ENCODE measurements at regions not wholly inside any gene's neighbourhood (a gene's known extent, or its start where the extent isn't known, plus 50 kb on each side); places are given as distances from the start of the nearest gene placed in this dataset.

DNA sequence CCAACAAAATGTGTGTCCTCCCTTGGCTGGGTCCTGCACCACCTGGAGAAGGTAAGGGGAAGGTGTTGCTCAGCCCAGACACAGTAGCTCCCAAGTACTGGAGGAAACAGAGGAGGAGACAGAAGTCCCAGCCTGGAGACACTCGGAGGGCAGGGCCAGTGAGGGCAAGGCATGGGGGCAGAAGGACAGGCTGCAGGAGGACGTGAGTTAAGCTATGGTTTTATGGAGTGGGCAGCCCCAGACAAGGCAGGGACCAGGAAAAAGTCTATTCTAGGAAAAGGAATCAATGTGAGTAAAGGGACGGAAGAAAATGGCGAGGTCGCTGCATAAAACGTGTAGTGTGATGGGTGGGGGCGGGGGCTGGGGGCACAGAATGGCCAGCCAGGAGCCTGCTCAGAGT is 210.1 kb upstream of the DIO3 start:
- no peak for DNase-seq (ENCODE audit: low read depth in 2 of 2)

DNA sequence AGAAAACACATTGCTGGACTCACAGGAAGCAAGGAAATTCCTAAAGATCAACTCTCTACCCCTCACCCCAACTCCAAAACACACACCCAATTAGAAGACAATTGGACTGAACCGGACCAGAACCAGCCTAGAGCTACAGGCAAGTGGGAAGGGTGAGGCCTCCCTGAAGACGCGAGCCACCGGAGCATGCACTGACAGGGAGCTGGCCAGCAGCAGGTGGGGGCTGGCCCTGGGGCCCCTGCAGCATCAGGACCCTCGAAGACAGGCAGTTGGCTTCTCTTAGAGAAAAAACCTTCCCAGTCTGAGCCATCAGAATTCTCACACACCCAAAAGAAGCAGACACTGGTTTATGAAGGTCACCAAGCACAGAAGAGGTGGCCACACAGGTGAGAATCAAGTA is 209.5 kb upstream of the DIO3 start:
- DNase-seq (ENCODE audit: low read depth in 2 of 2): no peak

DNA sequence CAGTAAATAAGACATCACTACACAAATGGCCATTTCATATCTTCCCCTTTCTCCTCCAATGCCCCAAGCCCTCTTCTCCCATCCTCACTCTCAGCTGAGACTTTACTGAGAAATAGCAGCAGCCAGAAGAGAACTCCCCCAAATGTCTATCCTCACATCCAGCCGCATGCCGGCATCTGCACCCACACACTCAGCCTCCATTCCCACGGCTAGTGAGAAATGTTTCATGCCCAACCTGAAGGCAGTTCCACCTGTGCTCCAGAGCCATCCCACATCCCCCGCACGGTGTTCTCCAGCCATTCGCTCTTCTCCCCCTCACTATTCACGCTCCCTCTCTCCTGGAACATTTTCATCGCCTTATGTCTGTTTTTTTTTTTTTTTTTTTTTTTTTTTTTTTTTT is 208.7 kb upstream of the DIO3 start:
- no peak for DNase-seq (ENCODE audit: low read depth in 2 of 2)

DNA sequence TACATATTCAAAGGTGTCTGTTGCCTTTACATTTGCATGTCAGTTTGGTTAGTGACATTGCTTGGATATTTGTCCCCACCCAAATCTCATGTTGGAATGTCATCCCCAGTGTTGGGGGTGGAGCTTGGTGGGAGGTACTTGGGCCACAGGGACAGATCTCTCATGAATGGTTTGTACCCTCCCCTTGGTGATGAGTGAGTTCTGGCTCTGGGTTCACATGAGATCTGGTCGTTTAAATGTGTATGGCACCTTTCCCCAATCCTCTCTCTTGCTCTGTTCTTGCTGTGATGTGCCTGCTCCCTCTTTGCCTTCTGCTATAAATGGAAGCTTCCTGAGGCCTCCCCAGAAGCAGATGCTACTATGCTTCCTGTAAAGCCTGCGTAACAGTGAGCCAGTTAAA is 207.9 kb upstream of the DIO3 start:
- DNase-seq (ENCODE audit: low read depth in 2 of 2): no peak

DNA sequence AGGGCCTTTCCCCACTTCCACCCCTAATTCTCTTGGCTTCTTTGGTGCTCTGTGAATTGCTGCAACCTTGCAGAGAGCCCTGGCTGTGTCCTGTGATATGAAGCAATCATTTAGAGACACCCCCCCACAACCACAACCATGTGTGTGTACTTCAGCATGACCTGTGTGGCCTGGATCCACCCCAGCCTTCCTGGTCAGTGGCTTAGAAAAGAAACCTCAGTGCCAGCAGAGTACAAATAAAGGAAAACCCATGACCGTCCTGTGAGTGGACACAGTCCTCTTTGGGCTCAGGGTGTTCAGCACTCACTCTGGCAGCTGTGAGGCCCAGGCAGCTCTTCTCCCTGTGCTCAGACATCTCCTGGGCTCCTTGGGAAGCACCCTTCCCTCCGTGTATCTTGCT is 206.6 kb upstream of the DIO3 start:
- DNase-seq (ENCODE audit: low read depth in 2 of 2): no peak

DNA sequence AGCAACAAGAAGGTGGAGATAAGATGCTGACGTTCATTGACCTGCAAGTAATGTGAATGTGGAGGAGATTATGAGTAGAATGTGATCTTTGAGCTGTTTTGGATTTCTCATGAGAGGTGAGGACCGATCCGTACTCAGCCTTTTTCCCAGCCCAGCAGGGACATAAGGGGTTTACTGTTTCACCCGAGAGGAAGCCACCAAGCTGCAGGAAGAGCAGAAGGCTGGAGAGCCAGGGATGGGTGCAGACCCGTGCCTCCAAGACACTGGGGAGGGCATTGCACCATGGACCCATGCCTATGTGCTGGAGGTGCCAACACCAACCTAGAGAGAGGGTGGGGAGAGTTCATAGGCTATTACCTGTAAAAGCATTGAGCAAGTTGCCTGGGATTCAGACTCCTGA is 206.0 kb upstream of the DIO3 start:
- no peak for DNase-seq (ENCODE audit: low read depth in 2 of 2)

GRCh38 chr14:101357038-101357437 is 204.3 kb upstream of the DIO3 start:
- DNase-seq (ENCODE audit: low read depth in 2 of 2): no peak

DNA sequence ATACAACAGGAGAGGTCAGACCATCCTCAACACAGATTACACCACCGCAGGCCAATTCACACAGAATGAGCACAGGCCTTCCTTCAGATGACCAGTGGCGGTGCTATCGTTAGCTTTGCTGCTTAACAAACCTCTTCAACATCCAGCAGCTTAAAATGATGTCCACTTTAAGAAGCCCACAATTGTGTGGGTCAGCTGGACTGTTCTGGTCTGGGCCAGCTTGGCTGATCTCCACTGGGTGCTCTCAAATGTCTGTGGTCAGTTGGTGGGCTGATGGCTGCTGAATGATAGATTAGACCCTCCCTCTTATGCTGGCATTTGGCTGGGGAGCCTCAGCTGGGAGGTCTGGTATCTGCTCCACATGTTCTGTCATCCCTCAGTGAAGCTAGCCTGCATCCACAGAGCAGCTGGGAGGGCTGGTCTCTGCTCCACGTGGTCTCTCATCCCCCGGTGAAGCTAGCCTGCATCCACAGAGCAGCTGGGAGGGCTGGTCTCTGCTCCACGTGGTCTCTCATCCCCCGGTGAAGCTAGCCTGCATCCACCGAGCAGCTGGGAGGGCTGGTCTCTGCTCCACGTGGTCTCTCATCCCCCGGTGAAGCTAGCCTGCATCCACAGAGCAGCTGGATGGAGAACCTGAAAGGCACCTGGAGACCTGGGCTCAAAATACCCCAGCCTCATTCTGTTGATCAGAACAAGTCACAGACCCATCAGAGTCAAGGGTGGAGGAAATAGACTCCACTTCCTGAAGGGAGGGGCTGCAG is 203.6 kb upstream of the DIO3 start:
- no peak for DNase-seq (ENCODE audit: low read depth in 2 of 2)

DNA sequence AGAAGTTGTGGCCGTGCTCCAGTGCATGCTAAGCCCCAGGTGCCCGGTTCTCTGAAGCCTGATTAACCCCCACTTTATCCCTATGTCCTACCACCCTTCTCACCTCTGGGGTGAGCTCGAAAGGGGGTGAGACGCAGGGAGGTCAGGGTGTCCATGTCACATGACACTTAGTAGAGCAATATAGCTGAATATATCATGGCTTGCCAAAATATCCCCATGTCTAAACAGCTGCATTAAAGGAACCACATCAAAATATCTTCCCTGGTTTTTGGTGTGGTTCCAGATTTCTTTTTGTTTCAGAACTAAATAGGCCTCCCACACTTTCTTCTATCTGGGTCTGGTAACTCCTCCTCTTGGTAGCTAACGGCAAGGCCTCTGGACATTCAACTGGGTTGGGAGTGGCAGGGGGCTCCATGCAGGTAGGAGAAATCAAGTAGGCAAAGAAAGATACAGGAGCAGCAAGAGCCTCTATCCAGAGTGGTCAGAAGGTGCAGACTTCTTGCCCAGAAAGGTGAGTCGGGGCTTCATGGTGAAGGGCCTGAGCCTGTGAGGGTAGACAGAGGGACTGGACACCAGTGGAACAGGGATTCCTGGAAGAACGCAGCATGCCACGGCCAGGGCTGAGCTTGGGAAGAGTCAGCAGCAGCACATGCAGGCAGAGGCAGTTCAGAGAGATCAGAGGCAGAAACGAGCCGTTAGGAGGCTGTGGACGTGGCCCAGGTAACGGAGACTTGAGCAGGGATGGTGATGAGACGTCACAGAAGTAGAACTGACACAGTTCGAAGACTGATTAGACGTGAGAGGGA is 202.8 kb upstream of the DIO3 start:
- no peak for DNase-seq (ENCODE audit: low read depth in 2 of 2)

DNA sequence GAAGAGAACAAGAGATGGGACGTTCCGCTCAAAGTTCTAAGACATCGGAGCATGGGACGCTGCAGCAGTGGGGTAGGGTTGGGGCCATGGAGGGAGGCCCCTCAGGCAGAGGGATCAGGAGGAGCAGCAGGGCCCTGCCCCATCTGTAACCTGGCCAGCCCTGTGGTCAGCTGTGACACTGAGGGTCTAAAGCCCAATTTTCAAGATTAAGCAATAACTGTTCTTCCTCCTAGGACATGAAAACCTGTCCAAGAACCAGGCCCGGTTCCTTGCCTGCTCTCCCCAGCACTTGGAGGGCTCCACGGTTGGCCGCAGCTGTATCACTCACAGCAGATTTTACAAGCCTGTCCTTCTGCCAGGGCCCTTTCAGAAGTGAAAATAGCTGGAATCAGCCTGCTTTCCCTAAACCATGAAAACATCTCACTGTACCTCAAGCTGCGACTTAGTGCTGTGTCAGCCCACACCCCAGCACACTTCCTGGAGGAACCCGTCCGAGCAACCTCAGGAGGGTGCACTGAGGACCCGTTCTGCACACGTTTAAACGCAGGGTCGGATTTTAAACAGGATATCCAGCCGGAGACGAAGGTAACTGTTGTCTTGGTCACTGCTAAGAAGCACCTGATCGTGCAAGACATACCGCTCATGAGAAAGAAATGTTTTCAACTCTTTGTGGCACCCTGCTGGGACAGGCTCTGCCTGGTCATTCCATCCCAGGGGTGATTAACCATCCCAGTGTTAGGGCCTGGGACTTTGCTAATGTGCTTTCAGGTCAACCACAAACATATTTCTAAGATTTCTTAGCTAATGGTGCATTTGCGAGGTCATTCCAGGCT is 201.9 kb upstream of the DIO3 start:
- no peak for DNase-seq (ENCODE audit: low read depth in 2 of 2)

DNA sequence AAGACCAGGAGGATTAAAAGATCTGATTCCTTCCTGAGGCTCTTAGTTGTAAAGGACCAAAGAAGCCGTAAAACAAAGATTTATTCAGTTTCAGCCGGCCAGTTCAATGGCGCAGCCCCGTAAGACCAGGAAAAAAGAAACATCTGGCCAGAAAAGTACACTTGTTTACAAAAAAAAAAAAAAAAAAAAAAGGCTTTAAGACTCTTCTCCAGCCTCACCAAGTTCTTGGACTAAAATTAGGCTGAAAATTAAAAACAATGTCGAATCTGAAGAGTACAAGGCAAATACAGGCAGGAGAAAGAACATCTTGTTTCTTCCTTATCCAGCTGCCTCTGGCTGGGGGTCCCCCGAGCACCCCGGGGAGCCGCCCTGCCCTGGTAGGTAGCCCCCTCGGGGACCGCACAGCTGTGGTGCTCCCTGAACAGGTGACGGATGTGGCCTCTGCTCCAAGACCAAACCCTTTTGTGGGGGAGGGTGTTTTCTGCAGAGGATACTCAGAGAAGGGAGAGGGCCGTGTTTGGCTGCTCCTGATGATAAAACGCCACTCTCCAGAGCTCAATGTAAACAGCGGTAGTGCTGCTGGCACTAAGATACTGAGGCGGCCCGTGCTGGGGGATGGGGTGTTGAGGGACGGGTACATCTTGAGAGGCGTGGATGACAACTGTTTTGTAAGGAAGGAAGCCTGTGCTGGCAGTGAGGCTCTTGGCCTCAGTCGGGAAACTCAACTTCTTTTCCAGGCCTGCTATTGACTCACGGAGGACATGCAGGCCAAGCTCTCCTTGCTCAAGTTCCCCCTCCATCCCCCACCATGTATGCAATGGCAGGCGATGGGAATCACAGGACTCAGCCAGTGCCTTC is 201.0 kb upstream of the DIO3 start:
- no peak for DNase-seq (ENCODE audit: low read depth in 2 of 2)

DNA sequence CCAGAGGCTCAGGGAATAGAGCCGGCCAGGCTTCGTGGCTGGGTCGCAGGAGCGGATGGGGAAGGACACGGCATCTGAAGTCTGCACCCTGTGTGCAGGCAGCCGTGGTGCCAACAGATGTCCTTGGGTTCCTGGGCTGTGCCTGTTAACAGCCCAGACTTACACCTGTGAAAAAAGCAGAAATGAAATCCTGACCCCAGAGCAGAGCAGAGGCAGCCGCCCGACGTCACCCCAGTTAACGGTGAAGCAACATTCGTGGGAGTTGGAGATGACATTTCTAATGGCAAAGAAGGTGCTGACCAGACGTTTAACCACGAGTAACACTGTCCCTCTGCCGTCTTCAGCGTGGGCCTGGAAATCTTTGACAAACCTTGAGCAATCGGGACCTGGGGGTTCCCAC is 200.3 kb upstream of the DIO3 start:
- DNase-seq (ENCODE audit: low read depth in 2 of 2): no peak

- DNase-seq (ENCODE audit: low read depth in 2 of 2): no peak
Measured at GRCh38 chr14:101361451-101362433, 199.6 kb upstream of the DIO3 start.

DNA sequence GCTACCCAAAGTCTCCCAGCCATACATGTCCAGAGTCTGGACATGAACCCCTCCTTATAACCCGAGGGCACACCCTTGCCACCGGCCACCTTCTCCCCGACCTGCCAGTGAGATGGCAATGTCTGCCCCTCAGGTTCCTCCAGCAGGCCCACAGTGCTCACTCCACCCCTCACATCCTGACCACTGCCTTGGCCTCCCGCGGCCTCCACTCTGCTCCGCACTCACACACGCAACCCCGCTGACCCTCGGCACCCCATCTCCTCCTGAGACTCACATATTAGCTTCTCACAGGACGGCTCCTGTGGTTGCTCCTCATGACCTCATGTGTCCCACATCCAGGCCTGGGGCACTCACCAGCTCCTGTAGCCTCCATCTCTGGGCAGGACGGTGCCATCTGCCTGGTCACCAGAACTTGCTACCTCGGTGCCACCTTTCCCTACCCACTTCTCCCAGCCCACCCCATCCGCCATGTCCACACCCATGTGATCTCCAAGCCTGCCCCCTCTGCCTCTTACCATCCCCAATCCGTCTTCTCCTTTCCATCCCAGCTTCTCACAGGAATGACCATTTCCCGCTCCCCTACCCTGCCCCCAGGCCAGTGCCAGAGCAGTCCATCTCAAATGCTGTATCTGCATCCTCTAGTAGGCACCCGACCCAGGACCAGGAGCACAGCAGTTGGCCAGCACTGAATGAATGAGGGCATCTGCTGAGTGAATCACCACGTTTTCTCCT is 198.6 kb upstream of the DIO3 start:
- no peak for DNase-seq (ENCODE audit: low read depth in 2 of 2)

DNA sequence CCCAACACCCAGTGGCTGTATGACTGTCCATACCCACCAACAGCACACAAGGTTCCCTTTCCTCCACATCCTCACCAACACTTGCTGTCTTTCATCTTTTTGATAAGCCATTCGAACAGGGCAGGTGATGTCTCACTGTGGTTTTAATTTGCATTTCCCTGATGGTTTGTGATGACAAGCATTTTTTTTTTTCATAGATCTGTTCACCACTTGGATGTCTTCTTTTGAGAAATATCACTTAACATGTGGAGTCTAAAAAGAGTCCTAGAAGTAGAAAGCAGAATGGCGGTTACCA is 198.1 kb upstream of the DIO3 start:
- no peak for DNase-seq (ENCODE audit: low read depth in 2 of 2)

DNA sequence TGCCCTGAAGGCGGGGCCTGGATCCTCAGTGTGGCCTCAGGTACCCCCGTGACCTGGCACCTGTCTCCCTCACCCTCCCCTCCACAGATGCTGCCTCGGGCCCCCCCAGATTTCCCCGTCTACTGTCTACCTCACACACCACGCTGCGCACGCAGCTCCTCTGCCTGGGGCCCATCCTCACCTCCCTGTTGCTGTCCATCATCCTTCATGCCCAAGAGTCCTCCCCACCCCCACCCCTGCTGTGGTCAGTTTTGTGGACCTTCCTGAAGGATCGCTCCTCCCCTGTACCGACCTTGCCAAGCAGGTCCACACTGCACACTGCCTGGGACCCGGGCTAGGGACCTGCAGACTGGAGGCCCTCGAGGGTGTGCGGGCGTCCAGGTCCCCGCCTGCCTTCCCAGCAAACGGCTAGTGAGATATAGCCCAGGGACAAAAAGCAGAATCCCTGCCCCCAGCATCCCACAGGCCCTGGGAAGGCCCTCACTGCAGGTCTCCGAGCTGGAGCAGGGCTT is 197.4 kb upstream of the DIO3 start:
- DNase-seq (ENCODE audit: low read depth in 2 of 2): no peak

DNA sequence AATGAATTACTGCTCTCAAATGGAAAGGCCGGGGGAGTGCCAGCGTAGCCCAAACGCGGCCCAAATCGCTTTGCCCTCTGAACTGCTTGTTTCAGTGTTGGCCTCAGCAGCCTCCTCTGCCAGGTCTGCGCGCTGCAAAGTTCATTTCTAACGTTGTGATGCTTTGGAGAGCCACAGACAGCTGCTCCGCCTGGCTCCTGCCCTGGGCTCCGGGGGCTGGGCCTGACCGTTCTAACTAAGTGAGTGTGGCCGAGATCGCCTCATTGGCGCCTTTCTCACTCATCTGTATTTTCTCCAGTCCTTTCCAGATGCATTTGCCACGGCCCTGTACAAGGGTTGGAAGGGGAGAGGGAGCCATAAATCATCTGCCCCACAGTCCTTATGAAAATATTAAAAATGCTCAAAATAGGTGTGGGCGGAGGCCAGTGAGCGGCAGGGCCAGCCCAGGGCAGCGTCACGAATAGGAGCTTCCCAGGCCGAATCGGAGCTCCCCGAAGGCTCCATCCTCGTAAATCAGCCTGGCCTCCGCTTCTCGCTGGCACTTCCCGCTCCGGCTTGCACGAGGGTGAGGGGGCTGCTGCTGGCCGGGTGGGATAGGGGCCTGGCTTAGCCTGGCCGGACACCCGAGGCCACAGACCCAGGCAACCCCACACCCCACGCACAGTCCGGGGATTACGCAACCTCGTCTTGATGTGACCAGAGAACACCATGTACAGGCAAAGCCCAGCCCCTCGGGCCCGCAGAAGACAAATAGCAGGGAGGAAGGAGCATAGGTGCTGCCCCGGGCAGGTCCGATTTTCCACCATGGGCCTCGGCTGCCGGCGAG is 196.6 kb upstream of the DIO3 start:
- DNase-seq (ENCODE audit: low read depth in 2 of 2): no peak

GRCh38 chr14:101365329-101366158 is 195.8 kb upstream of the DIO3 start:
- DNase-seq (ENCODE audit: low read depth in 2 of 2): no peak

All from stimulated activated CD8-positive, alpha-beta memory T cell treated with anti-CD3 and anti-CD28 coated beads, Interleukin-7, amount 100 ng/mL, for 1 hour (primary cell).